Lower lobe of right lung (tissue), 2 donors: ENCODE measurements at regions not wholly inside any gene's neighbourhood (a gene's known extent, or its start where the extent isn't known, plus 50 kb on each side); places are given as distances from the start of the nearest gene placed in this dataset.

Experiments
- ATAC-seq, 2 donors: fragments of 200-7000 bp; cut with Tn5 transposase; one replicate each; pipeline ENCODE4 v1.9.1; 2020 to 2022; ENCODE audit warnings: mild to moderate bottlenecking in 2 of 2, moderate library complexity in 2 of 2
- DNase-seq: peaks from one replicate; pipeline ENCODE4 v3.0.0-alpha.2; 2020
- H3K27ac ChIP-seq: fragments of 200-600 bp; one replicate; pipeline ENCODE4 v1.8.0; 2022
- H3K27me3 ChIP-seq: fragments of 200-600 bp; one replicate; pipeline ENCODE4 v1.8.0; 2022; ENCODE audit warnings: low read depth
- H3K36me3 ChIP-seq: fragments of 200-600 bp; one replicate; pipeline ENCODE4 v1.8.0; 2022; ENCODE audit warnings: mild to moderate bottlenecking
- H3K4me1 ChIP-seq: fragments of 200-600 bp; one replicate; pipeline ENCODE4 v1.8.0; 2022
- H3K4me3 ChIP-seq: fragments of 200-600 bp; one replicate; pipeline ENCODE4 v1.8.0; 2022; ENCODE audit warnings: mild to moderate bottlenecking
- H3K9me3 ChIP-seq: fragments of 200-600 bp; one replicate; pipeline ENCODE4 v1.8.0; 2022
- intact Hi-C: fragments of 100-400 bp; cut with DNase I; formaldehyde crosslinking; loops from one replicate; pipeline ENCODE4 v1.11.0; 2022
- TF ChIP-seq, protein P1 (sequence below): fragments of 200-600 bp; IDR thresholded peaks from one replicate; pipeline ENCODE4 v1.8.0; 2022; ENCODE audit warnings: antibody characterized with exemption, mild to moderate bottlenecking
- donor health status: DM: no; HTN: yes; CAD: no; lungs with severe emphysema.

DNA sequence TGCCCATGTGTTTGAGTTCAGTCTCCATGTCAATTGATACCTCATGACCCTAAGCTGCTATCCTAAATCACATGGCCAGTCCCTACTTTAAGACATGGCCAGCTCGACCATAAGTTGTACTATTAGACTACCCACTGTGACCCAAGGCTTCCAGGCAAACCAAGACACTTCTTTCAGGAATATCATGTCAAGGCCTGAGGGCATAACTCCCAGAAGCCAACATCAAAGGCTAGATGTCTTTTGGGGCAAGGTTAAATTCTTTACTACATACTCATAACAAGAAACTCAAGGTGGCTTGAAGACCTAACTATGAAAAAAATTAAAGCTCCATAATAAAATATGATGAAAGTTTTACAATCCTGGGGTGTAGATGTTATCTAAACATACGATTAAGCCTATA, 192.9 kb upstream of the PRNP start:
- Histone ChIP-seq H3K9me3 (no peaks in the 10 kb centered on the region), H3K27me3 (no peaks in the 10 kb centered on the region), H3K4me1 (no peaks in the 10 kb centered on the region), H3K36me3 (no peaks in the 10 kb centered on the region), H3K4me3 (no peak overlapping the region), H3K27ac (no peak overlapping the region)
- ATAC-seq (no peak), DNase-seq (no peak)
- intact Hi-C loops, result no loop called here
- TF ChIP-seq, protein P1, sequence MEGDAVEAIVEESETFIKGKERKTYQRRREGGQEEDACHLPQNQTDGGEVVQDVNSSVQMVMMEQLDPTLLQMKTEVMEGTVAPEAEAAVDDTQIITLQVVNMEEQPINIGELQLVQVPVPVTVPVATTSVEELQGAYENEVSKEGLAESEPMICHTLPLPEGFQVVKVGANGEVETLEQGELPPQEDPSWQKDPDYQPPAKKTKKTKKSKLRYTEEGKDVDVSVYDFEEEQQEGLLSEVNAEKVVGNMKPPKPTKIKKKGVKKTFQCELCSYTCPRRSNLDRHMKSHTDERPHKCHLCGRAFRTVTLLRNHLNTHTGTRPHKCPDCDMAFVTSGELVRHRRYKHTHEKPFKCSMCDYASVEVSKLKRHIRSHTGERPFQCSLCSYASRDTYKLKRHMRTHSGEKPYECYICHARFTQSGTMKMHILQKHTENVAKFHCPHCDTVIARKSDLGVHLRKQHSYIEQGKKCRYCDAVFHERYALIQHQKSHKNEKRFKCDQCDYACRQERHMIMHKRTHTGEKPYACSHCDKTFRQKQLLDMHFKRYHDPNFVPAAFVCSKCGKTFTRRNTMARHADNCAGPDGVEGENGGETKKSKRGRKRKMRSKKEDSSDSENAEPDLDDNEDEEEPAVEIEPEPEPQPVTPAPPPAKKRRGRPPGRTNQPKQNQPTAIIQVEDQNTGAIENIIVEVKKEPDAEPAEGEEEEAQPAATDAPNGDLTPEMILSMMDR, result no peak

DNA sequence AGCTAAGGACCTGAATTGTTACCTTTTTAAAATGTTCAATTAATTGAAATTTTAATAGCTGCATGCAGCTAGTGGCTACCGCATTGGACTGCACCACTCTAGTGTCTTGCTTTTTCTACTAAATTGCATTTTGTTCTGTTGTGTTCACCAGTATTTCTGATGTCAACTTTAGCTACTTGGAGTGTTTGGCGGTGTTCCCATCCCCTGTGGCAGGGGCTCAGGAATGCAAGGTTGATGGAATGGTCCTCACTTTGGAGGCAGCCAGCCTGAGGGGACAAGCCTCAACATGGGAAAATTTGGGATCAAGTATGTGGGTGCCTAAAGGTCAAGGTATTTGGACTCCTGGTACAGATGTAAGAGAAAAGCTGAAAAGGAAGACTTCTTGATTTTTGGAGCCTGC, 194.6 kb upstream of the PRNP start:
- Histone ChIP-seq H3K9me3 (no peaks in the 10 kb centered on the region), H3K27me3 (no peaks in the 10 kb centered on the region), H3K4me1 (no peaks in the 10 kb centered on the region), H3K4me3 (no peak overlapping the region), H3K27ac (no peak overlapping the region), H3K36me3 (no peaks in the 10 kb centered on the region)
- intact Hi-C loops, result no loop called here
- TF ChIP-seq, protein P1, result no peak
- ATAC-seq (no peak), DNase-seq (no peak)

DNA sequence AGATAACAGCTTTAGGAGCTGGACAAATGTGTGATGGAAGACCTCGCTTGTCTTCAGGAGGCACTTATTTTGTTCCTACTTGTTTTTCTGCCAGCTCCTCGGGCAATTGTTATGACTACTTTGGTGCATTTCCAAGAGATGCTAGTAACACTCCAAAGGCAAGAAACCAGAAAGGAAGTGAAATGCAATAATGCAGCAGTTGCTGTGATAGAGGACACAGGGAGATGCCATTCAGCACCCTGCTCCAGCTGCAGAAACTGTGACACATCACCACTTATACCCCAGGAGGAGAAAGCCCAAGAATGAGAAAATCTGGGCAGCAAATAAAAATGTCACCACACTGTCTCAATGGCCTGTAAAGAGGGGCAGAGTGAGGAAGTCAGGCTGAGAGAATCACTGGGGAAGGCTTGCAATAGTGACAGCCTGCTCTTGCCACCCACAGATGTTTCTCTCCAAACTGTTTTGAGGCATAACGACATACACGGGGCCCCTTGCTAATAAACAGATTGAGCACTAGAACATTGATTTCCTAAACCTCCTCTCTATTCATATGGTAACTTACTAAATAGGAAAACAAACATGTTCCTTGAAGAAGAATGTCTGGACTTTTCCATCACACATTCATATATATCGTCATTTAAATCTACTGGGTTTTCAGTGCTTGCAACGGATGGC, 195.5 kb upstream of the PRNP start:
- no peaks in the 10 kb centered on the region for H3K27me3 ChIP-seq
- H3K27ac ChIP-seq, result no peak overlapping the region
- no peaks in the 10 kb centered on the region for H3K4me1 ChIP-seq
- intact Hi-C loops, result no loop called here
- H3K9me3 ChIP-seq, result no peaks in the 10 kb centered on the region
- no peaks in the 10 kb centered on the region for H3K36me3 ChIP-seq
- H3K4me3 ChIP-seq, result no peak overlapping the region
- TF ChIP-seq, protein P1, result no peak
- no peak for DNase-seq
- no peak for ATAC-seq

DNA sequence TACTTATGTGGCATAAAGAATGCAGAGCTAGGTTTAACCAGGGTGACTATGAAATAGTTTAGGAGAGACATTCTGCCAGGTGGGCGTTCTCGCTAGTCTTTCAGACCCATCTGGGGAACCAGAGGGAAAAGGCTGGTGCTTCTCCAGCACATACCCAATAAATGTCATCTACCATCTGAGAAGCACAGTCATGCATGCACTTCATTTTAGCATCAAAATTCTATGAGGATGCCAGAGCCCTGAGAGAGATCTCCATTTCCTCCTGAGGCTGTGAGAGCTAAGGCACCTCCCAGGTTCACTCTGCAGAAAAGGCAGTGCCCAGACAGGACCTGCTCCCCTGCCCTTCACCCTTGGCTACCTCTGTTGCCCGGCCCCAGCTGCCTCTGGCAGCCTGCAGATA, 196.2 kb upstream of the PRNP start:
- Histone ChIP-seq H3K27ac (no peak overlapping the region), H3K9me3 (no peaks in the 10 kb centered on the region), H3K36me3 (no peaks in the 10 kb centered on the region), H3K4me1 (no peaks in the 10 kb centered on the region), H3K27me3 (no peaks in the 10 kb centered on the region), H3K4me3 (no peak overlapping the region)
- intact Hi-C loops, result no loop called here
- ATAC-seq, result no peak
- DNase-seq, result no peak
- TF ChIP-seq, protein P1, result no peak

DNA sequence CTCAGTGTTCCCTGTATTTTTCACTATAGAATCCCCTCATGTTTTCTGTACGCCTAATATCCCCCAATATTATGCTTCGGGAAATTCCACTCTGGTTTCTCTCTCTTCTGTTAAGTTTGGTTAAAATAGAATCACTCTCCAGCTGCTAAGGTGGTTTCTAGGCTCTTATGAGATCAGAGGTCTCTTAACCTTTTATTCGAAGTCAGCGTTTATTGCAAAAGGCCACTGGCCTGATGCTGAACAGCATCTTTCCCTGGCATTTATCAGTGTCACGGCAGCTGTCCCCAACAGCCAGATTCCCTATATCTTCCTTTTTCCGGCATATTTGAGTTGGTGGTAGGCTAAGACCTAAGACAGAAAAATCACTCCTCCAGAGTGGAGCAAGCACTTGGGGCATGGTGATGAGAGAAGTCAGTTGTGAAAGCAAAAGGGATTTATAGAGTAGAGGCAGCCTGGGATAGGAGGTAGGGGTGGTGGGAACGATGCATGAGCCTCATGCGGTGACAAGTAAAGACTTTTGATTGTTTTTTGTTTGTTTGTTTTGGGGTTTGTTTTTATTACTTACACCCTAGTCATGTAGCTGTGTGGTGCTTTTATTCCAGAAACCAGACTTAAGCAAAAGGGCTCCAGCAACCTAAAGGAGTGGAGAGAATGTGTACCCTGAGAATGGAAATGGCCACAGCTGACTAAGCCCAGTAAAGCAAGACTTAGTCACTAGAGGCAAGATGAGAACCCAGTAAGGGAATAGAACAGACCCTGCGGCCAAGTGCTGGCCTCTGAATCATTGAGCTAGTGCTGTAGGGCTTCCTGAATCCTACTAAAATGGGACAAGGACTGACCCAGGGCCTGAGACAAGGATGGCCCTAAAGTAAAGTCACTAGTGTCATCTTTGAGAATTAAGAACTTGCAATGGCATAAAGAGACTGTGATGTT, 197.6 kb upstream of the PRNP start:
- Histone ChIP-seq H3K9me3 (no peaks in the 10 kb centered on the region), H3K27me3 (no peaks in the 10 kb centered on the region), H3K27ac (no peak overlapping the region), H3K4me3 (no peak overlapping the region), H3K36me3 (no peaks in the 10 kb centered on the region), H3K4me1 (no peaks in the 10 kb centered on the region)
- TF ChIP-seq, protein P1, result no peak
- ATAC-seq, result no peak
- intact Hi-C loops, result no loop called here
- no peak for DNase-seq
